Stomach (tissue), 8 donors: ENCODE measurements at regions not wholly inside any gene's neighbourhood (a gene's known extent, or its start where the extent isn't known, plus 50 kb on each side); places are given as distances from the start of the nearest gene placed in this dataset.

Experiments used
- DNase-seq, 2 donors: peaks; one replicate each; pipeline versions ENCODE4 v3.0.0 to v3.0.0-alpha.2; 2013 to 2019
- H3K27ac ChIP-seq, 5 donors: fragments of 200-600 bp in 4 of 5; sonication (generic) in 4 of 5; one replicate each; pipeline ENCODE4 v1.5.1; 2013 to 2019; ENCODE audit warnings: mild to moderate bottlenecking in 1 of 5, moderate library complexity in 1 of 5
- H3K27me3 ChIP-seq, 3 donors: fragments of 200-600 bp; sonication (generic); one replicate each; pipeline ENCODE4 v1.5.1; 2017 to 2019; ENCODE audit warnings: mixed run types in 1 of 3
- H3K36me3 ChIP-seq, 4 donors: fragments of 200-600 bp; sonication (generic); 1 replicate in 3 of 4; 2 replicates in 1 of 4; pipeline ENCODE4 v1.5.1; 2016 to 2019
- H3K4me1 ChIP-seq, 4 donors: fragments of 200-600 bp; sonication (generic); one replicate each; pipeline ENCODE4 v1.5.1; 2016 to 2019
- H3K4me3 ChIP-seq, 4 donors: fragments of 200-600 bp; sonication (generic) in 3 of 4; one replicate each; pipeline ENCODE4 v1.5.1; 2016 to 2019; ENCODE audit warnings: mild to moderate bottlenecking in 1 of 4
- H3K9me3 ChIP-seq, 4 donors: fragments of 200-600 bp; sonication (generic); one replicate each; pipeline ENCODE4 v1.5.1; 2016 to 2019
- CTCF ChIP-seq, 7 experiments: fragments of 450-650 bp in 4 of 7; fragments of 200-600 bp in 3 of 7; sonication (generic) in 3 of 7; IDR thresholded peaks; one replicate each; pipeline ENCODE4 v1.5.1; 2016 to 2019; ENCODE audit warnings: antibody characterized with exemption in 7 of 7, control low read depth in 2 of 7, mild to moderate bottlenecking in 1 of 7
- EP300 ChIP-seq: sonication (generic); formaldehyde crosslinking; IDR thresholded peaks from one replicate; pipeline ENCODE4 v1.6.1; 2017; ENCODE audit warnings: antibody characterized with exemption
- POLR2A ChIP-seq, 4 donors: fragments of 450-650 bp; IDR thresholded peaks; one replicate each; pipeline ENCODE4 v1.6.1; 2016; ENCODE audit warnings: antibody characterized with exemption in 4 of 4, control low read depth in 2 of 4, mild to moderate bottlenecking in 1 of 4, moderate library complexity in 1 of 4
- POLR2AphosphoS5 ChIP-seq, 3 donors: sonication (generic); formaldehyde crosslinking; IDR thresholded peaks; one replicate each; pipeline ENCODE4 v1.6.1; 2016; ENCODE audit warnings: antibody characterized with exemption in 3 of 3
- WGBS, 5 donors: extraction: QIAGEN DNeasy Blood & Tissue Kit in 3 of 5; methylation state at CpG; one replicate each; pipeline versions ENCODE4 v1.1.5 to v1.1.7; 2013 to 2018; 5-methylcytosine and 5-hydroxymethylcytosine counted together
- intact Hi-C: fragments of 100-400 bp; cut with DNase I; formaldehyde crosslinking; loops from one replicate; pipeline ENCODE4 v1.15.1; 2023; ENCODE audit warnings: low total_unique reads
- donor health status: healthy with polysubstance abuse.
- donor health status: Bipolar disorder and iron deficiency.
- donor health status: healthy.

GRCh38 chr18:29171892-29172755, 995.2 kb upstream of the CDH2 start:
- no peak overlapping the region for H3K4me3 ChIP-seq
- 49 to 65% (median 62%) methylated on average over 5 of the region's 5 CpGs for WGBS, 5 donors
- DNase-seq: peak in 1 of 2 donors; percentile 29
- H3K36me3 ChIP-seq: no peaks in the 10 kb centered on the region
- H3K27ac ChIP-seq: no peak overlapping the region
- no peaks in the 10 kb centered on the region for H3K4me1 ChIP-seq
- intact Hi-C loops: no loop called here
- no peak for TF ChIP-seq EP300
- TF ChIP-seq POLR2A (IDR thresholded peaks at IDR 0.05): no peak
- TF ChIP-seq POLR2AphosphoS5 (IDR thresholded peaks at IDR 0.05): no peak
- no peak for TF ChIP-seq CTCF (IDR thresholded peaks at IDR 0.05)
- no peaks in the 10 kb centered on the region for H3K27me3 ChIP-seq
- H3K9me3 ChIP-seq: no peaks in the 10 kb centered on the region

GRCh38 chr18:29169599-29169998, 992.7 kb upstream of the CDH2 start:
- H3K27ac ChIP-seq: no peak overlapping the region
- intact Hi-C loops: no loop called here

GRCh38 chr18:29164993-29165599, 988.2 kb upstream of the CDH2 start:
- DNase-seq: peak in 1 of 2 donors; percentile 12
- Histone ChIP-seq H3K4me1 (no peaks in the 10 kb centered on the region), H3K27ac (peak overlapping the region in 2 of 5 donors; percentile 14 to 19), H3K27me3 (no peaks in the 10 kb centered on the region), H3K4me3 (no peak overlapping the region), H3K36me3 (no peaks in the 10 kb centered on the region), H3K9me3 (no peaks in the 10 kb centered on the region)
- 69 to 92% (median 80%) methylated on average over 3 of the region's 3 CpGs for WGBS, 5 donors
- TF ChIP-seq CTCF (IDR thresholded peaks at IDR 0.05): no peak
- no peak for TF ChIP-seq POLR2AphosphoS5 (IDR thresholded peaks at IDR 0.05)
- no peak for TF ChIP-seq POLR2A (IDR thresholded peaks at IDR 0.05)
- no peak for TF ChIP-seq EP300
- intact Hi-C loops: no loop called here

More at GRCh38 chr18:29169599-29169998, 992.7 kb upstream of the CDH2 start:
- DNase-seq: no peak
- H3K4me3 ChIP-seq: no peak overlapping the region
- TF ChIP-seq EP300 (no peak), POLR2A (IDR thresholded peaks at IDR 0.05) (no peak), CTCF (IDR thresholded peaks at IDR 0.05) (no peak), POLR2AphosphoS5 (IDR thresholded peaks at IDR 0.05) (no peak)
- no peaks in the 10 kb centered on the region for H3K9me3 ChIP-seq
- no peaks in the 10 kb centered on the region for H3K4me1 ChIP-seq
- no peaks in the 10 kb centered on the region for H3K36me3 ChIP-seq
- no peaks in the 10 kb centered on the region for H3K27me3 ChIP-seq

- peak in 1 of 2 donors; percentile 18 for DNase-seq
- WGBS, 5 donors: 32 to 65% (median 51%) methylated on average over 1 of the region's 1 CpG
- Histone ChIP-seq H3K27ac (peak overlapping the region in 1 of 5 donors; percentile 28), H3K4me3 (no peak overlapping the region), H3K4me1 (no peaks in the 10 kb centered on the region), H3K9me3 (no peaks in the 10 kb centered on the region), H3K27me3 (no peaks in the 10 kb centered on the region), H3K36me3 (no peaks in the 10 kb centered on the region)
- intact Hi-C loops: no loop called here
- TF ChIP-seq EP300: no peak
- peak in 1 of 3 donors; percentile 42 for TF ChIP-seq POLR2AphosphoS5 (IDR thresholded peaks at IDR 0.05)
Measured at GRCh38 chr18:29164020-29164706, 987.2 kb upstream of the CDH2 start.
